Spleen (tissue), 11 donors: ENCODE measurements at regions not wholly inside any gene's neighbourhood (a gene's known extent, or its start where the extent isn't known, plus 50 kb on each side); places are given as distances from the start of the nearest gene placed in this dataset.

Experiments
- DNase-seq: peaks from one replicate; pipeline ENCODE4 v3.0.0-alpha.2; 2020
- H3K27ac ChIP-seq, 8 donors: fragments of 200-600 bp; sonication (generic) in 7 of 8; 1 replicate in 4 of 8; 2 replicates in 4 of 8; pipeline versions ENCODE4 v1.5.0 to v1.8.0; 2016 to 2021; ENCODE audit warnings: inconsistent platforms in 4 of 8, mild to moderate bottlenecking in 4 of 8, moderate library complexity in 1 of 8
- H3K27me3 ChIP-seq, 7 donors: fragments of 200-600 bp; sonication (generic) in 6 of 7; replicated peaks in 1 of 7; 1 replicate in 4 of 7; 2 replicates in 3 of 7; pipeline versions ENCODE4 v1.5.0 to v1.8.0; 2016 to 2021; ENCODE audit warnings: inconsistent platforms in 3 of 7, mild to moderate bottlenecking in 1 of 7
- H3K36me3 ChIP-seq, 6 donors: fragments of 200-600 bp; sonication (generic) in 5 of 6; 1 replicate in 4 of 6; 2 replicates in 2 of 6; pipeline versions ENCODE4 v1.5.0 to v1.8.0; 2016 to 2021; ENCODE audit warnings: inconsistent platforms in 2 of 6
- H3K4me1 ChIP-seq, 6 donors: fragments of 200-600 bp; sonication (generic) in 5 of 6; 1 replicate in 3 of 6; 2 replicates in 3 of 6; pipeline versions ENCODE4 v1.5.0 to v1.8.0; 2016 to 2021; ENCODE audit warnings: inconsistent platforms in 3 of 6
- H3K4me3 ChIP-seq, 8 donors: fragments of 200-600 bp; sonication (generic) in 7 of 8; 1 replicate in 4 of 8; 2 replicates in 4 of 8; pipeline versions ENCODE4 v1.5.0 to v1.8.0; 2016 to 2021; ENCODE audit warnings: inconsistent platforms in 4 of 8, mild to moderate bottlenecking in 4 of 8, moderate library complexity in 2 of 8
- H3K9me3 ChIP-seq, 8 donors: fragments of 200-600 bp; sonication (generic) in 7 of 8; 1 replicate in 4 of 8; 2 replicates in 4 of 8; pipeline versions ENCODE4 v1.5.0 to v1.8.0; 2016 to 2021; ENCODE audit warnings: inconsistent platforms in 4 of 8
- POLR2A ChIP-seq, 3 donors: fragments of 450-650 bp; IDR thresholded peaks; one replicate each; pipeline ENCODE4 v1.5.1; 2017; ENCODE audit warnings: antibody characterized with exemption in 3 of 3, mild to moderate bottlenecking in 1 of 3
- POLR2AphosphoS5 ChIP-seq, 3 donors: sonication (generic); formaldehyde crosslinking; IDR thresholded peaks; one replicate each; pipeline ENCODE4 v1.5.1; 2017; ENCODE audit warnings: antibody characterized with exemption in 3 of 3
- WGBS, 5 donors: extraction: QIAGEN DNeasy Blood & Tissue Kit in 3 of 5; methylation state at CpG; one replicate each; pipeline versions ENCODE4 v1.1.5 to v1.1.7; 2013 to 2018; 5-methylcytosine and 5-hydroxymethylcytosine counted together
- intact Hi-C: fragments of 100-400 bp; cut with DNase I; formaldehyde crosslinking; loops from one replicate; pipeline ENCODE4 v1.15.0; 2023; ENCODE audit warnings: low total_unique reads
- TF ChIP-seq, protein P1 (sequence below), 11 experiments: fragments of 200-600 bp in 7 of 11; fragments of 450-650 bp in 4 of 11; sonication (generic) in 4 of 11; IDR thresholded peaks in 8 of 11; conservative IDR thresholded peaks in 3 of 11; 1 replicate in 7 of 11; 2 replicates in 4 of 11; pipeline versions ENCODE4 v1.4.0 to v1.8.0; 2016 to 2021; ENCODE audit warnings: antibody characterized with exemption in 11 of 11, inconsistent platforms in 4 of 11, mild to moderate bottlenecking in 1 of 11
- donor health status: healthy with polysubstance abuse.
- donor health status: DM: no; HTN: no; CAD: no; lungs with moderate emphysema.
- donor health status: DM: no; HTN: no; CAD: no.
- donor health status: Bipolar disorder and iron deficiency.
- donor health status: healthy.
- donor health status: DM: no; HTN: no; CAD: no.
- donor health status: DM: yes; HTN: yes; CAD: no.

GRCh38 chr21:25254491-25255174 is 352.6 kb downstream of the MRPL39 start:
- intact Hi-C loops: no loop called here
- Histone ChIP-seq H3K27ac (no peak overlapping the region), H3K4me3 (no peak overlapping the region), H3K27me3 (no peaks in the 10 kb centered on the region), H3K36me3 (no peaks in the 10 kb centered on the region), H3K9me3 (no peaks in the 10 kb centered on the region), H3K4me1 (no peaks in the 10 kb centered on the region)
- TF ChIP-seq POLR2A (IDR thresholded peaks at IDR 0.05): no peak
- TF ChIP-seq, protein P1, sequence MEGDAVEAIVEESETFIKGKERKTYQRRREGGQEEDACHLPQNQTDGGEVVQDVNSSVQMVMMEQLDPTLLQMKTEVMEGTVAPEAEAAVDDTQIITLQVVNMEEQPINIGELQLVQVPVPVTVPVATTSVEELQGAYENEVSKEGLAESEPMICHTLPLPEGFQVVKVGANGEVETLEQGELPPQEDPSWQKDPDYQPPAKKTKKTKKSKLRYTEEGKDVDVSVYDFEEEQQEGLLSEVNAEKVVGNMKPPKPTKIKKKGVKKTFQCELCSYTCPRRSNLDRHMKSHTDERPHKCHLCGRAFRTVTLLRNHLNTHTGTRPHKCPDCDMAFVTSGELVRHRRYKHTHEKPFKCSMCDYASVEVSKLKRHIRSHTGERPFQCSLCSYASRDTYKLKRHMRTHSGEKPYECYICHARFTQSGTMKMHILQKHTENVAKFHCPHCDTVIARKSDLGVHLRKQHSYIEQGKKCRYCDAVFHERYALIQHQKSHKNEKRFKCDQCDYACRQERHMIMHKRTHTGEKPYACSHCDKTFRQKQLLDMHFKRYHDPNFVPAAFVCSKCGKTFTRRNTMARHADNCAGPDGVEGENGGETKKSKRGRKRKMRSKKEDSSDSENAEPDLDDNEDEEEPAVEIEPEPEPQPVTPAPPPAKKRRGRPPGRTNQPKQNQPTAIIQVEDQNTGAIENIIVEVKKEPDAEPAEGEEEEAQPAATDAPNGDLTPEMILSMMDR (IDR thresholded peaks at IDR 0.05 in 8 of 11, conservative IDR thresholded peaks at IDR 0.05 in 3 of 11): no peak
- no peak for TF ChIP-seq POLR2AphosphoS5 (IDR thresholded peaks at IDR 0.05)
- WGBS, 5 donors: 91 to 95% (median 93%) methylated on average over 5 of the region's 5 CpGs
- DNase-seq: no peak

- WGBS, 5 donors: 77 to 95% (median 90%) methylated on average over 1 of the region's 1 CpG
- no peak for DNase-seq
- Histone ChIP-seq H3K27ac (no peak overlapping the region), H3K27me3 (no peaks in the 10 kb centered on the region), H3K36me3 (no peaks in the 10 kb centered on the region), H3K4me1 (no peaks in the 10 kb centered on the region), H3K4me3 (no peak overlapping the region), H3K9me3 (peaks cover 0 to 15% (median 0%) of the 10 kb centered on the region in 8 donors)
- TF ChIP-seq POLR2A (IDR thresholded peaks at IDR 0.05): no peak
- TF ChIP-seq, protein P1 (IDR thresholded peaks at IDR 0.05 in 8 of 11, conservative IDR thresholded peaks at IDR 0.05 in 3 of 11): no peak
- no peak for TF ChIP-seq POLR2AphosphoS5 (IDR thresholded peaks at IDR 0.05)
- intact Hi-C loops: no loop called here
Observed at GRCh38 chr21:25246546-25246945, 360.7 kb downstream of the MRPL39 start.

DNA sequence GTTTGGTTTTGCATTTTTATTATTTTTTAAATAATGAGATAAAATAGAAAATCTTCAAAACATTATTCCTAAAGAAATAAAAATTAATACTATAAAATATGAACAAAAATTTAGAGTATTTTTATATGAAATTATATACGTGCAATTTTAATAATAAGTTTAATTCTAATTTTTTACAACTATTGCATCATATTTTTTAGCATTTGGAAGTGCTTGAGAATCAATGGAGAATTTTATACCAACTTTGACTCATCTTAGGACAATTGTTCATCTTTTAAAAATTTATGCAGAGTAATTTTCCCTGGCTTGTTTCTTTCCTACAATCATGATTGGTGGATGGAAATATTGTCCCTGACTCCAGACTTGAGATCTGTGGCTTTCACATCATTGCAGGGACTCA is 362.5 kb downstream of the MRPL39 start:
- TF ChIP-seq, protein P1 (IDR thresholded peaks at IDR 0.05 in 8 of 11, conservative IDR thresholded peaks at IDR 0.05 in 3 of 11): no peak
- no peak for TF ChIP-seq POLR2A (IDR thresholded peaks at IDR 0.05)
- no peak for TF ChIP-seq POLR2AphosphoS5 (IDR thresholded peaks at IDR 0.05)
- H3K36me3 ChIP-seq: no peaks in the 10 kb centered on the region
- WGBS, 5 donors: 81 to 96% (median 91%) methylated on average over 1 of the region's 1 CpG
- intact Hi-C loops: no loop called here
- peaks cover 0 to 2% (median 0%) of the 10 kb centered on the region in 6 donors for H3K4me1 ChIP-seq
- peaks cover 0 to 23% (median 5%) of the 10 kb centered on the region in 8 donors for H3K9me3 ChIP-seq
- no peaks in the 10 kb centered on the region for H3K27me3 ChIP-seq
- no peak overlapping the region for H3K4me3 ChIP-seq
- DNase-seq: no peak
- no peak overlapping the region for H3K27ac ChIP-seq

- intact Hi-C loops: no loop called here
- Histone ChIP-seq H3K27ac (no peak overlapping the region), H3K4me3 (no peak overlapping the region), H3K4me1 (peaks cover 0 to 2% (median 0%) of the 10 kb centered on the region in 6 donors), H3K27me3 (no peaks in the 10 kb centered on the region), H3K36me3 (no peaks in the 10 kb centered on the region), H3K9me3 (peaks cover 0 to 28% (median 9%) of the 10 kb centered on the region in 8 donors)
- WGBS, 5 donors: 69 to 82% (median 74%) methylated on average over 7 of the region's 7 CpGs
- TF ChIP-seq POLR2A (IDR thresholded peaks at IDR 0.05) (no peak), POLR2AphosphoS5 (IDR thresholded peaks at IDR 0.05) (no peak)
- TF ChIP-seq, protein P1 (IDR thresholded peaks at IDR 0.05 in 8 of 11, conservative IDR thresholded peaks at IDR 0.05 in 3 of 11): no peak
- DNase-seq: no peak
Observed at GRCh38 chr21:25243808-25244207, 363.5 kb downstream of the MRPL39 start.
